Endothelial cell of umbilical vein (primary cell): ENCODE measurements at regions not wholly inside any gene's neighbourhood (a gene's known extent, or its start where the extent isn't known, plus 50 kb on each side); places are given as distances from the start of the nearest gene placed in this dataset.
"Not testable (repeated sequence)": the region's sequence is repeated elsewhere in the genome, so short reads cannot be mapped to it uniquely, and the experiment has no call there.

ENCODE experiments used
- BruUV-seq: library from RNA; stranded (reverse); fragments of 400-500 nt; replicated peaks from 2 replicates; lab custom pipeline; 2021; lab: Mats Ljungman, UMichigan
- CTCF ChIA-PET: fragments of 300-600, 350-600 bp; sonication (Branson Sonifier 250); formaldehyde crosslinking; loops from one replicate; lab custom pipeline; 2021; ENCODE audit warnings: antibody characterized with exemption, inconsistent platforms; lab: Charles Lee
- POLR2A ChIA-PET: fragments of 300-600, 350-600 bp; sonication (Branson Sonifier 250); formaldehyde crosslinking; loops from one replicate; lab custom pipeline; 2021; ENCODE audit warnings: antibody characterized with exemption, inconsistent platforms; lab: Charles Lee
- DNase-seq: peaks from one replicate; pipeline ENCODE4 v3.0.0-alpha.2; 2011; ENCODE audit warnings: low read depth, low spot score
- FAIRE-seq: peaks from 2 replicates; lab custom pipeline; 2011; peaks lifted over from hg19 to GRCh38; lab: Jason Lieb, UNC
- H2AFZ ChIP-seq: 2 replicates; pipeline ENCODE4 v1.6.0; 2012; ENCODE audit warnings: low read depth, low read length, control low read depth, inconsistent platforms
- H3K27ac ChIP-seq: 2 replicates; pipeline ENCODE4 v1.5.1; 2011; ENCODE audit warnings: low read depth, mild to moderate bottlenecking, control low read depth, low read length, moderate library complexity; ENCODE audit not compliant: insufficient read depth
- H3K27me3 ChIP-seq, 2 experiments: 2 replicates each; pipeline versions ENCODE4 v1.6.0 to v1.6.1; 2011; ENCODE audit warnings: low read length in 2 of 2, mixed read lengths in 1 of 2; ENCODE audit not compliant: control insufficient read depth in 2 of 2, insufficient read depth in 2 of 2
- H3K36me3 ChIP-seq, 2 experiments: 2 replicates in 1 of 2; 3 replicates in 1 of 2; pipeline ENCODE4 v1.5.1; 2011; ENCODE audit warnings: low read length in 2 of 2, mild to moderate bottlenecking in 1 of 2, moderate library complexity in 1 of 2; ENCODE audit not compliant: control insufficient read depth in 2 of 2, insufficient read depth in 2 of 2; ENCODE audit errors: extremely low read depth in 1 of 2
- H3K4me1 ChIP-seq: 3 replicates; pipeline ENCODE4 v1.5.1; 2011; ENCODE audit warnings: mild to moderate bottlenecking, low read length; ENCODE audit not compliant: control insufficient read depth, insufficient read depth; ENCODE audit errors: extremely low read depth
- H3K4me2 ChIP-seq: 2 replicates; pipeline ENCODE4 v1.6.1; 2011; ENCODE audit warnings: low read length, control low read depth, mixed read lengths; ENCODE audit not compliant: insufficient read depth
- H3K4me3 ChIP-seq, 3 experiments: fragments of 200-600 bp in 1 of 3; sonication (generic), shearing (Covaris generic) in 1 of 3; replicated peaks in 1 of 3; 2 replicates each; pipeline ENCODE4 v1.5.1; 2011 to 2016; ENCODE audit warnings: control low read depth in 3 of 3, low read length in 3 of 3, mild to moderate bottlenecking in 2 of 3, inconsistent platforms in 1 of 3, low read depth in 1 of 3, moderate library complexity in 1 of 3; ENCODE audit not compliant: insufficient read depth in 1 of 3
- H3K79me2 ChIP-seq: 2 replicates; pipeline ENCODE4 v1.6.0; 2012; ENCODE audit warnings: low read length, inconsistent platforms; ENCODE audit not compliant: control insufficient read depth, insufficient read depth
- H3K9ac ChIP-seq: replicated peaks from 2 replicates; pipeline ENCODE3; 2011; ENCODE audit warnings: low read length, control low read depth; ENCODE audit not compliant: insufficient read depth; ENCODE audit errors: extremely low read depth
- H3K9me1 ChIP-seq: replicated peaks from 3 replicates; pipeline ENCODE4 v1.6.0; 2011; ENCODE audit warnings: mild to moderate bottlenecking, low read length; ENCODE audit not compliant: control insufficient read depth, insufficient read depth; ENCODE audit errors: extremely low read depth
- H3K9me3 ChIP-seq: replicated peaks from 2 replicates; pipeline ENCODE4 v1.5.1; 2012; ENCODE audit warnings: low read length, inconsistent platforms; ENCODE audit not compliant: control insufficient read depth, insufficient read depth
- H4K20me1 ChIP-seq: replicated peaks from 2 replicates; pipeline ENCODE3; 2011; ENCODE audit warnings: mild to moderate bottlenecking, low read length; ENCODE audit not compliant: control insufficient read depth, insufficient read depth; ENCODE audit errors: extremely low read depth
- dilution Hi-C: fragments of 300-500 bp; cut with MboI; formaldehyde crosslinking; loops from one replicate; pipeline ENCODE4 v1.15.0; 2019; ENCODE audit warnings: low sequenced_read_pairs; ENCODE audit not compliant: extremely low pct_ligation_motif_present
- intact Hi-C: fragments of 100-400 bp; cut with micrococcal nuclease; formaldehyde crosslinking; loops from one replicate; pipeline ENCODE4 v1.10.0; 2022

- H3K9ac ChIP-seq, H3K27ac ChIP-seq, H3K79me2 ChIP-seq, CTCF ChIA-PET, FAIRE-seq, H4K20me1 ChIP-seq, H2AFZ ChIP-seq, H3K4me1 ChIP-seq, H3K9me1 ChIP-seq, POLR2A ChIA-PET, intact Hi-C loops, dilution Hi-C loops, H3K9me3 ChIP-seq, H3K36me3 ChIP-seq, H3K4me3 ChIP-seq, H3K4me2 ChIP-seq, BruUV-seq, DNase-seq, H3K27me3 ChIP-seq: not testable (repeated sequence)
Measured at GRCh38 chr9:64813072-64813471, 471.9 kb downstream of the FOXD4L5 start.

GRCh38 chr9:64778667-64779066 lies 506.3 kb downstream of the FOXD4L5 start:
- intact Hi-C loops, FAIRE-seq: not testable (repeated sequence)

GRCh38 chr9:64776269-64776668 lies 508.7 kb downstream of the FOXD4L5 start:
- H3K36me3 ChIP-seq, H3K9ac ChIP-seq, H3K27ac ChIP-seq, H4K20me1 ChIP-seq, H3K4me2 ChIP-seq, H3K4me3 ChIP-seq, H3K4me1 ChIP-seq, DNase-seq, H3K79me2 ChIP-seq, H2AFZ ChIP-seq, dilution Hi-C loops, BruUV-seq, FAIRE-seq, H3K9me1 ChIP-seq, H3K27me3 ChIP-seq, CTCF ChIA-PET, H3K9me3 ChIP-seq, intact Hi-C loops, POLR2A ChIA-PET: not testable (repeated sequence)

More at GRCh38 chr9:64778667-64779066, 506.3 kb downstream of the FOXD4L5 start:
- H3K27me3 ChIP-seq, DNase-seq, H3K9me3 ChIP-seq, H3K9ac ChIP-seq, CTCF ChIA-PET, H3K36me3 ChIP-seq, POLR2A ChIA-PET, H4K20me1 ChIP-seq, H3K4me2 ChIP-seq, dilution Hi-C loops, H2AFZ ChIP-seq, H3K79me2 ChIP-seq, H3K4me1 ChIP-seq, BruUV-seq, H3K4me3 ChIP-seq, H3K9me1 ChIP-seq, H3K27ac ChIP-seq: not testable (repeated sequence)
